Fibroblast of the aortic adventitia (primary cell): ENCODE measurements at regions not wholly inside any gene's neighbourhood (a gene's known extent, or its start where the extent isn't known, plus 50 kb on each side); places are given as distances from the start of the nearest gene placed in this dataset.

Source experiments
- DNase-seq: peaks from one replicate; pipeline ENCODE4 v3.0.0-alpha.2; 2010; ENCODE audit warnings: low read depth
- H3K4me3 ChIP-seq: 2 replicates; pipeline ENCODE4 v1.5.1; 2011; ENCODE audit warnings: low read depth, mild to moderate bottlenecking, control low read depth, low read length, moderate library complexity
- CTCF ChIP-seq: IDR thresholded peaks from 2 replicates; pipeline ENCODE4 v1.5.1; 2011; ENCODE audit warnings: mild to moderate bottlenecking, low read length, control low read depth, inconsistent platforms; ENCODE audit not compliant: insufficient read depth

DNA sequence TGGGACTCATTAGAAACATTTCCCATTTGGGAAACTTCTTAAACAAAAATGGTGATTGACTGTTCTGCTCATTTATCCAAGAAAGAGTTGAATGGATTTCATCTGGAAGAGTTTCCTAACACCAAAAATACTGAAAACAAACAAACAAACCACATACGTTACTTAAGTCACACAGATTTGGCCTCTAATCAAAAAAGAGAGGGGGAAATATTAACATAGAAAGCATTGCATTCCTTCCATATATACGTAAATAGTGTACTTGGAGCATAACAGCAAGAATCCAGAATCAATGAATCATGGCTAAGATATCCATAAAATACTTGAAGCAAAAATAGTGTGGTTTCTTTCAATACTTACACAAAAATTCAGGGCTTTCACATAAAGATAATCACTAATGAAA, 189.8 kb upstream of the MAP3K1 start:
- peak; percentile 77 for DNase-seq
- TF ChIP-seq CTCF = no peak
- no peak overlapping the region for H3K4me3 ChIP-seq

- TF ChIP-seq CTCF = no peak
- no peak for DNase-seq
- no peak overlapping the region for H3K4me3 ChIP-seq
These were observed 190.6 kb upstream of the MAP3K1 start for GRCh38 chr5:56624751-56625150.

GRCh38 chr5:56622141-56622540, 193.2 kb upstream of the MAP3K1 start:
- no peak for TF ChIP-seq CTCF
- no peak overlapping the region for H3K4me3 ChIP-seq
- DNase-seq = peak; percentile 21

DNA sequence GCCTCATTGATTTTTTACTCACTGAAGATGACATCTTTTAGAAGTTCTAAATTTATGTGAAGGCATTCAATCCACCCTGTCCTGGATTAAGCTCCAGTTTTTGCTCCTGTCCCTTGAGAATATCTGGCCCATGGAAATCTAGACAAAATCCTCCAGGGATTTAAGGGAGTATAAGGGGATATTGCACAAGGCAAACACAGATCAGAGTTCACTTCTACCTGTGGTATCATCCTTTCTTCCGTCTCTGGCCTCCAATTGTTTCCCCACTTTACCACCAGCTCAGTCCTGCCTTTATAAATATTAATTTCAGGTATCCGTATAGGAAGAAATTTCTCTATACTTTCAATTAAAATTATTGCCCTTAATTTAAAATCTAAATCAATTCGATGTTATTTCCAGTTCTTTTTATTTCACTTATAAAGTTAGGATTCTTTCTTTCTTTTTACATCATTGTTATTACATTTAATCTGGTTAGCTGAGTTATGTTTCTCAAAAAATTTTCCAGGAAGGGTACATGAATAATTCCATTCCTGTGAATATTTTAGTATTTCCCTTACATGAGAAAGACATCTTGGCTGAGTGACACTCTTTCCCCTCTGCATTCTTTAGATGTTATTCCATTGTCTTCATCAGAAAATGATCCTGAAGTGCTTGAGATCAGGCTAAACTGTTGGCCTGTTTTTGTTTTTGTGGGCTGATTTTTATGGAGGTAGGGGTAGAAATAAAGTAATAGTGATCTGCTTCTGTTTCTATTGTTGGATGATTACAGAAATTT, 194.3 kb upstream of the MAP3K1 start:
- peak; percentile 38 for DNase-seq
- no peak for TF ChIP-seq CTCF
- no peak overlapping the region for H3K4me3 ChIP-seq

GRCh38 chr5:56617998-56618397, 197.4 kb upstream of the MAP3K1 start:
- no peak for TF ChIP-seq CTCF
- no peak for DNase-seq

DNA sequence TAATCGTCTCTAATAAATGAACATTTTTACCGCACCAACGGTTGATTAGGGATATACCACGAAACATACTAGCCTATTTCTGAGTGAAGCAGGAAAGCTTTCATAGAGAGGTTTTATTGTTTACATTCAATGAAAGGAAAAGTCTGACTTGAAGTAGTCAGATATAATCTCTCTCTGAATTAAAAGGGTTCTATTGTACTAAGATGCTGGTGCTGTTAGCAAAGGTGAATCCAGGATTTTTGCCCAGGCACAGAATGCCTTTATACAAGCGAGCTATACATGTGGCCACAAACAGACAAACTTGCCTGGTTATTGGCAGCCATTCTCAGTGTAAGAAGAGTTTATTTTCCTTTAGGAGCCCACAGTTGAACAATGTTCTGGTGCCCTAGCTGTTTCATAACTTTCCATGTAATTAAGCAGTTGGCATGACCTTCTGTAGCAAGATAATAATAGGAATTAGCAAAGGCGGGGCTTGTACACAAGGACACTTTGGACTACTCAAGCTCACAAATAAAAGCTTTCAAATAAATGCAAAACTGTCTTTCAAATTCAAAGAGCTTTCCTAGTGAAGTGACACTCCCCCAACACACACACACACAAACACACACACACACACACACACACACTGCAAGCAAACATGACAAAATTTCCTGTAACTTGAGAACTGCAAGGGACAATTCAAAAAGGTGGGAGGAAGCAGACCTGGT, 198.7 kb upstream of the MAP3K1 start:
- H3K4me3 ChIP-seq = no peak overlapping the region
- no peak for TF ChIP-seq CTCF
- DNase-seq = no peak

More at GRCh38 chr5:56617998-56618397, 197.4 kb upstream of the MAP3K1 start:
- H3K4me3 ChIP-seq = no peak overlapping the region
